GM12878 (cell line): ENCODE measurements at regions not wholly inside any gene's neighbourhood (a gene's known extent, or its start where the extent isn't known, plus 50 kb on each side); places are given as distances from the start of the nearest gene placed in this dataset.

Source experiments
- ATAC-seq: fragments of 200-7000 bp; cut with Tn5 transposase; 3 replicates; pipeline ENCODE4 v1.9.1; 2020; ENCODE audit warnings: mild to moderate bottlenecking, moderate library complexity
- BruUV-seq: library from RNA; stranded (reverse); fragments of 400-500 nt; replicated peaks from 2 replicates; lab custom pipeline; 2021; lab: Mats Ljungman, UMichigan
- CTCF ChIA-PET: fragments of 300-600 bp; sonication (Branson Sonifier 250); formaldehyde crosslinking; extraction: SDS; loops from one replicate; lab custom pipeline; 2021; ENCODE audit warnings: inconsistent platforms; lab: Yijun Ruan, JAX
- POLR2A ChIA-PET: fragments of 350-600 bp; formaldehyde crosslinking; extraction: SDS; loops from one replicate; lab custom pipeline; 2021; ENCODE audit warnings: inconsistent platforms; lab: Charles Lee
- RAD21 ChIA-PET: fragments of 300-600 bp; sonication (Branson Sonifier 250); formaldehyde crosslinking; loops from one replicate; lab custom pipeline; 2023; ENCODE audit warnings: antibody characterized with exemption; ENCODE audit not compliant: unreplicated experiment; lab: Charles Lee
- SMC1A ChIA-PET: fragments of 300-600 bp; sonication (Branson Sonifier 250); formaldehyde crosslinking; loops from one replicate; lab custom pipeline; 2023; ENCODE audit not compliant: unreplicated experiment, uncharacterized antibody; lab: Charles Lee
- DNase-seq: peaks from one replicate; pipeline ENCODE4 v3.0.0-alpha.2; 2011; ENCODE audit warnings: low read depth, low spot score
- FAIRE-seq: peaks from 3 replicates; lab custom pipeline; 2011; peaks lifted over from hg19 to GRCh38; lab: Jason Lieb, UNC
- H2AFZ ChIP-seq: 2 replicates; pipeline ENCODE4 v1.6.0; 2011; ENCODE audit warnings: low read depth, low read length, control low read depth; ENCODE audit not compliant: control insufficient read depth
- H3K27ac ChIP-seq: 2 replicates; pipeline ENCODE4 v1.5.1; 2011; ENCODE audit warnings: control low read depth; ENCODE audit not compliant: control insufficient read depth, insufficient read depth
- H3K27me3 ChIP-seq, 2 experiments: replicated peaks in 1 of 2; 2 replicates each; pipeline versions ENCODE4 v1.6.0 to v1.6.1; 2011; ENCODE audit warnings: low read length in 1 of 2; ENCODE audit not compliant: control insufficient read depth in 2 of 2, insufficient read depth in 2 of 2
- H3K36me3 ChIP-seq, 2 experiments: 2 replicates each; pipeline ENCODE4 v1.5.1; 2011; ENCODE audit warnings: low read length in 1 of 2; ENCODE audit not compliant: control insufficient read depth in 2 of 2, insufficient read depth in 2 of 2
- H3K4me1 ChIP-seq: 2 replicates; pipeline ENCODE4 v1.6.1; 2011; ENCODE audit warnings: mild to moderate bottlenecking, low read length, moderate library complexity, mixed read lengths; ENCODE audit not compliant: control insufficient read depth, insufficient read depth
- H3K4me2 ChIP-seq: 2 replicates; pipeline ENCODE4 v1.6.0; 2011; ENCODE audit warnings: control low read depth; ENCODE audit not compliant: control insufficient read depth, insufficient read depth
- H3K4me3 ChIP-seq: fragments of 200-600 bp; sonication (generic); 2 replicates; pipeline ENCODE4 v1.5.1; 2016
- H3K79me2 ChIP-seq: 2 replicates; pipeline ENCODE4 v1.6.0; 2011; ENCODE audit warnings: low read length; ENCODE audit not compliant: control insufficient read depth, insufficient read depth
- H3K9ac ChIP-seq: 2 replicates; pipeline ENCODE4 v1.8.0; 2011; ENCODE audit warnings: low read length, control low read depth, mixed read lengths; ENCODE audit not compliant: control insufficient read depth, insufficient read depth
- H3K9me3 ChIP-seq: replicated peaks from 3 replicates; pipeline ENCODE4 v1.5.1; 2011; ENCODE audit warnings: mild to moderate bottlenecking, low read length; ENCODE audit not compliant: control insufficient read depth, insufficient read depth
- H4K20me1 ChIP-seq: 2 replicates; pipeline ENCODE4 v1.6.0; 2011; ENCODE audit not compliant: control insufficient read depth, insufficient read depth
- GABPA ChIP-seq: IDR thresholded peaks from 2 replicates; pipeline ENCODE4 v1.6.1; 2014; ENCODE audit warnings: antibody characterized with exemption, low read depth, mild to moderate bottlenecking, inconsistent platforms
- WGBS: methylation state at CpG from one replicate; pipeline ENCODE4 v1.1.6; 2016; ENCODE audit warnings: low lambda C conversion rate; ENCODE audit not compliant: insufficient replicate concordance, insufficient coverage; ENCODE audit errors: missing lambda C conversion rate; 5-methylcytosine and 5-hydroxymethylcytosine counted together
- in situ Hi-C: fragments of 300-500 bp; cut with MboI; formaldehyde crosslinking; loops from 9 replicates; pipeline ENCODE4 v1.14.3; 2018; ENCODE audit warnings: mixed read lengths
- intact Hi-C: fragments of 100-400 bp; cut with micrococcal nuclease; formaldehyde crosslinking; loops from one replicate; pipeline ENCODE4 v1.14.2; 2022; ENCODE audit not compliant: unreplicated experiment
- TF ChIP-seq, protein P1 (sequence below): fragments of 150-350 bp; IDR thresholded peaks from 2 replicates; pipeline ENCODE4 v1.6.1; 2016; ENCODE audit warnings: low read depth, low read length

DNA sequence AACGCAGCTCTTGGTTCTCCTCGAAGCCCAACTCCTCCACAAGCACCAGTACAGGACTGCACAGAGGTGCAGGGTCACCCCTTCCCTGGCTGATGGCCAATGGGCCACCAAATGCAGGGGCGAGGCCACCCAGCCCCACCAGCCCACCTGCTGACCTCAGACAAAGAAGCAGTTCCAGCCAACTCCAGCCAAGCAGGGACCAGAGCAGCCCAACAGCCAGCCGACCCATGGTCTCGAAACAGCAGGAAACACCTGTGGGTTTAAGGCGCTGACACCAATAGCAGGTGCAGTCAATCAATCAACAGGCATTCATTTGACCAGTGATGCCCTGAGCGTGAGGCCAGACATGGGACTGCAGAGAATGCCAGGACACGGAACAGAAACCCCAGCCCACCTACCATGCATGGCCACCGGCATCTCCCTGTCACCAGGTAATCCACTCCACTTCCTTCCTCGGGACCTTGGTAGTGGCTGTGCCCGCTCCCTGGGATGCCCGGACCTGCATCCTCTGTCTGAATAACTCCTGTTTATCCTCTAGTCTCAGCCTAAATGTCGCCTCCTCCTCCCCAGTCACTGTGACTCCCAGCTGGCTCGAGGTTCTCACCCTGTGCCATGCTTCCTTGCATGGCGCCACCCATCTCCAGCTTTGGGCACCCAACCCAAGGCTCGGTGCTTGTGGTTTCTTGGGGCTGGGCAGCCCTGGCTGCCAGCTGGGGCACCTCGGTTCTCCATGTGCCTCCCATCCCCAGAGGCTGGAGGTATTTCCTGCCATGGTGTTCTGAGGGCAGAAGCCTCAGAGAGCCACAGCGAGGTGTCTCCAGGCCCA, 1475.4 kb downstream of the BRD1 start:
- SMC1A ChIA-PET, result interaction anchor here (0.6 kb wide), 1 partner anchor 1205 kb away, joined by 3 read pairs; no protein-coding TSS in a partner anchor
- BruUV-seq, result no TSS peak
- RAD21 ChIA-PET, result no interaction called here
- POLR2A ChIA-PET, result no interaction called here
- Histone ChIP-seq H3K27ac (no peak overlapping the region), H3K9me3 (no peaks in the 10 kb centered on the region; the same call in 2 of the 3 replicates), H3K27me3 (no peaks in the 10 kb centered on the region), H3K79me2 (no peaks in the 10 kb centered on the region), H3K36me3 (no peaks in the 10 kb centered on the region), H3K9ac (no peak overlapping the region), H3K4me3 (no peak overlapping the region), H2AFZ (no peak overlapping the region), H3K4me2 (no peak overlapping the region), H4K20me1 (no peaks in the 10 kb centered on the region), H3K4me1 (no peaks in the 10 kb centered on the region)
- intact Hi-C loops (no loop called here), in situ Hi-C loops (no loop called here)
- TF ChIP-seq, protein P1, sequence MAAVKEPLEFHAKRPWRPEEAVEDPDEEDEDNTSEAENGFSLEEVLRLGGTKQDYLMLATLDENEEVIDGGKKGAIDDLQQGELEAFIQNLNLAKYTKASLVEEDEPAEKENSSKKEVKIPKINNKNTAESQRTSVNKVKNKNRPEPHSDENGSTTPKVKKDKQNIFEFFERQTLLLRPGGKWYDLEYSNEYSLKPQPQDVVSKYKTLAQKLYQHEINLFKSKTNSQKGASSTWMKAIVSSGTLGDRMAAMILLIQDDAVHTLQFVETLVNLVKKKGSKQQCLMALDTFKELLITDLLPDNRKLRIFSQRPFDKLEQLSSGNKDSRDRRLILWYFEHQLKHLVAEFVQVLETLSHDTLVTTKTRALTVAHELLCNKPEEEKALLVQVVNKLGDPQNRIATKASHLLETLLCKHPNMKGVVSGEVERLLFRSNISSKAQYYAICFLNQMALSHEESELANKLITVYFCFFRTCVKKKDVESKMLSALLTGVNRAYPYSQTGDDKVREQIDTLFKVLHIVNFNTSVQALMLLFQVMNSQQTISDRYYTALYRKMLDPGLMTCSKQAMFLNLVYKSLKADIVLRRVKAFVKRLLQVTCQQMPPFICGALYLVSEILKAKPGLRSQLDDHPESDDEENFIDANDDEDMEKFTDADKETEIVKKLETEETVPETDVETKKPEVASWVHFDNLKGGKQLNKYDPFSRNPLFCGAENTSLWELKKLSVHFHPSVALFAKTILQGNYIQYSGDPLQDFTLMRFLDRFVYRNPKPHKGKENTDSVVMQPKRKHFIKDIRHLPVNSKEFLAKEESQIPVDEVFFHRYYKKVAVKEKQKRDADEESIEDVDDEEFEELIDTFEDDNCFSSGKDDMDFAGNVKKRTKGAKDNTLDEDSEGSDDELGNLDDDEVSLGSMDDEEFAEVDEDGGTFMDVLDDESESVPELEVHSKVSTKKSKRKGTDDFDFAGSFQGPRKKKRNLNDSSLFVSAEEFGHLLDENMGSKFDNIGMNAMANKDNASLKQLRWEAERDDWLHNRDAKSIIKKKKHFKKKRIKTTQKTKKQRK, result no peak
- TF ChIP-seq GABPA, result no peak
- CTCF ChIA-PET, result no interaction called here
- DNase-seq (no peak), FAIRE-seq (no peak), ATAC-seq (no peak)
- 19% methylated on average over 17 of the region's 18 CpGs for WGBS
